ENCODE measurements at regions not wholly inside any gene's neighbourhood (a gene's known extent, or its start where the extent isn't known, plus 50 kb on each side); places are given as distances from the start of the nearest gene placed in this dataset.

DNA sequence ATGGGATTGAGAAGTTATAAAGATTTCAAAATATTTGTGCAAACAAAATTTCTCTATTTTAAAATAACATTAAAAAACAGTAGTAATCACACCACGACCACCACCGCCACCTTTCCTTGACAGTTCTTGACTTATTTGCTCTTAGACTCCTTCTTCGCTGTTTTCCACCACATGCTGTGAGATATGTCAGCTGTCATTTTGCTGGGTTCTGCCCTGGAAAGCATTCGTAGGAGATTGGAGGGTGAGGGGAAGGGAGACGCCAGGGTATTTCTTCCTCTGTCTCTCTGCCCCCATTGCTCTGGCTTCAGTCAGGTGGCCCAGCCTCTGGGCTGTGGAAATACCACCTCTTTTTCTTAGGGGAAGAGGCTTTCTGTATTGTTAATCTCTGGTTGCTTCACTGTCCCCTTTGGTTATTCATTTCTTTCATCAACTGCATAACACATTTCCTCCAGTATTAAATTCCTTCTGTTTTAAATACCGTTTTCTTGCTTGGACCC is 186.2 kb downstream of the NEDD1 start:
- no peak for DNase-seq (ENCODE audit: low spot score)

GRCh38 chr12:97097734-97098133 is 190.7 kb downstream of the NEDD1 start:
- DNase-seq (ENCODE audit: low spot score): no peak

DNA sequence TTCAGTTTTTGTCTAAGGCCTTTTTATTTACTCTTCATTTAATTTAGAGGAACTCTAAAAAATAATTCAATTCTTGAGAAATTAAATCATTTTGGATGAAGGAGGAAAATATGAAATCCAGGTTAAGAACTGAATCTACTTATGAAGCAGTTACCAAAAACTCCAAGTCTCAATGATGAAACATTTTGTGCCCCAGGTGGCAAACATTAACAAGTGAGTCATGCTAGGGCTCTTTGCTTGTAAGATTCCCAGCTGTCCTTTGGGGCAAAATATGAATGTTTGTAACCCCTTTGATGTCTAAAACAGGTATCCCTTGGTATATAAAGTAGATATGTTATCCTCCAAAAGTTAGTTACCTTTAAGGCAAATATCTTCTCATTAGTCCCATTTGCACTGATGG is 202.4 kb downstream of the NEDD1 start:
- no peak for DNase-seq (ENCODE audit: low spot score)

GRCh38 chr12:97112136-97112535 is 205.1 kb downstream of the NEDD1 start:
- DNase-seq (ENCODE audit: low spot score): no peak

DNA sequence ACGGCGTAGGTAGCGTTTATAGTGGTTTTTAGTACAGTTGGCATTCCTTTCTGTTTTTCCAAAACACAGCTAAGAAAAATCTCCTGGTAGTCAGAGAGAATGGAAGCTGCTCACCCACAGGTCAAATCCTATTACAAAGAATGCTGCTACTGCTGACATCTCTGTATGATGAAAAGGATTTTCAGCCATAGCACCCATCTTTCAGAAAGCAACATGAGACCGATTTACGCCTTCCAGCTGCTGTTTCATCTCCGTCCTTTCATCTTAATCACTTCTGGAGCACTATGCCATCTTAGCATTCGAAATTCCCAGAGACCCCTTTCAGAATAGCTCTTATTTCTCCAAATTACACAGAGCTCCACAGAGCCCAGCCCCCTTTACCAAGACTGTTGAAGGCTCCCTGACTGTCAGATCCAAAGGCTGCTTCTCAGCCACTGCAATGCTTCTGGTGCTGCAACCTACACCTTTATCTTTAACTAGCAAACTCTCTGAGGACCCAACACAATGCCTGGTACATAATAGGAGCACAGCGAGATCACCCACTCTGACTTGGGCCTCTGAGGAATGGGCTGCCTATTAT is 211.8 kb downstream of the NEDD1 start:
- DNase-seq (ENCODE audit: low spot score): peak; percentile 51

- DNase-seq (ENCODE audit: low spot score): peak; percentile 52
Observed at GRCh38 chr12:97127061-97127460, 220.0 kb downstream of the NEDD1 start.

DNA sequence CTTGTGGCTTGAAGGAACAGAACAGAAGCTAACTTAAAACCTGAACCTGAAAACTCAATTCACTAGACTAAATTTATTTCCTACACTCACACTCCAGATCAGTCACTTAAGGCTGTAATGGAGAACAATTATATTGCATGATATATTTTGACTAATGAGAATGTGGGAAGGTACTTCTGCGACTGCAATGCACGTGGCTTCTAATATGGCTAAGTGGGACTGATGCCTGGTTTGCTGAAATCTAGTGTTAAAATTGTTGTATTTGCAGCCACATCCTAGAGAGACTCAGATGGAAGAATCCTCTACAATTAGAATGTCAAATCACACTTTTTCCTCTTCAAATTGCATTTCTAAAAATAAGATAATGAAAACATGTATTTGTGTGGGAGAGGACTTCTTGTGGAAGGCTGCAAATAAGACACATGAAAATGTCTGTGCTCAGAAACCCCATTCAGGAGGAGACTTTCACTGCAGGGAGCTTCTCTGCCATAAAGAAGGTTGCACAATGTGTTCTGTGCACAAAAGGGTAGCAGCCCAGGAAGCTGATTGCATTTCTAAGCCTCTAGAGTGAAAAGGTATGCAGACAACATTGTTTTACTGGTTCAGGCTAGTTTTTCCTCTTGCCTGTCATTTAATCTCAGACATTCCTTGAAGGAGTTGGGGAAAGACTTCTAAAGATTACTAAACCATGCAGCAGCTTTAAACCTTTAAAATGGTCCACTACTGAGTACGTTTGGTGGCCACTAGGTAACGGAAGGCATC is 224.3 kb downstream of the NEDD1 start:
- DNase-seq (ENCODE audit: low spot score): peak; percentile 77

DNA sequence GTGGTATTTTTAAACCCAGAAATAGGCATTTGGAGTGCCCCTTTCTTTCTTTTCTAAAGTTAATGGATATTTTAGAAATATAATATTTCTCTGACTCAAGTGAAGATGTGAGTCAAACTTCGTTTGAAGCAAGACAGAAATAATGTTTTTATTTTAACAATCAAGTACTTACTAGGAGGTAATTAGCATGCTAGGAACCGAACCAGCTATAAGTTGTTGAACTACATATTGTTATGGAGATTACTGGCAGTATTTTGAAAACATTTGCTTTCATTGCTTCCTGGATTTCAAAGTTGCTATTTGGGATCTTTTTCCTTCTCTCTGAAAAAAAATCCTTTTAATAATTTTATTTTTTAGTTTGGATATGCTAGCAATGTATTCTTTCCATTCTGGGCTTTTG is 225.2 kb downstream of the NEDD1 start:
- no peak for DNase-seq (ENCODE audit: low spot score)

DNA sequence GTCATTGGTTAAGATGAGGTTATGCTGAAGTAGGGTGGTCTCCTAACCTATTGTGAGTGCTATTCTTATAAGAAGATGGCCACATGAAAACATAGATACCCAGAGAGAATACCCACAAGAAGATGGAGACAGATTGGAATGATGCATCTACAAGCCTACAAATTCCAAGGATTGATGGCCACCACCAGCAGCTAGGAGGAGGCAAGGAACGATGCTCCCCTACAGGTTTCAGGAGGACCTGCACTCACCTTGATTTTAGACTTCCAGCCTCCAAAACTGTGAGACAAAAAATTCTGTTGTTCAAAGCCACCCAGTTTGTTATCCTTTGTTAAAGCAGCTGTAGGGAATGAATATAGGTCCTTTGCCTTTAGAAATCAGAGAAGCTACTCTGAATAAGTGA is 227.4 kb downstream of the NEDD1 start:
- DNase-seq (ENCODE audit: low spot score): no peak

- peak; percentile 36 for DNase-seq (ENCODE audit: low spot score)
Observed at GRCh38 chr12:97140355-97140754, 233.3 kb downstream of the NEDD1 start.

GRCh38 chr12:97142737-97143410 is 235.8 kb downstream of the NEDD1 start:
- peak; percentile 80 for DNase-seq (ENCODE audit: low spot score)

GRCh38 chr12:97148941-97149559 is 242.0 kb downstream of the NEDD1 start:
- peak; percentile 85 for DNase-seq (ENCODE audit: low spot score)

DNA sequence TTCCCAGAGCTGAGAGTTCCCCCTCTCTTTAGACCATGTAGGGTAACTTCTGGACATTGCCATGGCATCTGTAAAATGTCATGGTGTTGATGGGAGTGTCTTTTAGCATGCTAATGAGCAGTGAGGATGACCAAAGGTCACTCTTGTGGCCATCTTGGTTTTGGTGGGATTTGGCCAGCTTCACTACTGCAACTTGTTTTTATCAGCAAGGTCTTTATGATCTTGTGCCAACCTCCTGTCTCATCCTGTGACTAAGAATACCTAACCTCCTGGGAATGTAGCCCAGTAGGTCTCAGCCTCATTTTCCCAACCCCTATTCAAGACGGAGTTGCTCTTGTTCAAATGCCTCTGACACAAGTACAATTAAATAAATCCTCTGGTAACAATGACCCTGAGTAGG is 244.4 kb downstream of the NEDD1 start:
- DNase-seq (ENCODE audit: low spot score): no peak

DNA sequence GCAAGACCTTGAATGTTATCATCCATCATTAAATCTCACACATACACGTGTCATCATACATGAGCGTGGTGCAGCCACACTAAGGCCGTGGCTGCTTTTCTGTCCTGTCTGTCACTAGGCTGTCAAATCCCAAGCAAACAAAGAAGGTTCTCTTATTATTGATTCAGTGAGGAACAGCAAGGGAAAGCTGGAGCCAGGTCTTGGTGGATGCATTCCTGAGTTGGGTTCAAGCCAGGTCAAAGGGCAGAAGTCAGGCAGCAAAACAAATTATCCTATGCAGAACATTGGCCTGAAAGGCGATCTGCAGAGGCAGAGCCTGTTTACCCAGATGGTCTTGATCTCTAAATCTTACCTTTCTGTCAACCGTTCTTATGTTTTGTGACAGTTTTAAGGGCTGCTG is 252.3 kb downstream of the NEDD1 start:
- no peak for DNase-seq (ENCODE audit: low spot score)

DNA sequence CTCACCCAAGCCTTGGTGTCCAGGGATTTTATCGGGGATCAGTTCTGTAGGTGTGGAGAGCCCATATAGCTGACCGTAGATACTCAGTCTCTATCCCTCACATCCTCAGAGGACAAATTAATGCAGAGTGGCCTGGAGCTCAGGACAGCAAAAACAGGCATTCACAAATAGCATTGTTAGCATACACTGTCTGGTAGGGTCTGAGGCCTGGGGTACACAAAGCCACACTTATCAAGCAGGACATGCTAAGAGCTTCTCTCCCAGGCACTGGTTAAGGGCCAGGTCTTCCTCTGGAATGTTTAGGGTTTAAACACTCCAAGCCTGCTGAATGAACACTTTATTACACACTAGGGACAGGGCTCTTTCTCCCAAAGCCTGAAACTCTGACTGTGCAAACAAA is 253.2 kb downstream of the NEDD1 start:
- DNase-seq (ENCODE audit: low spot score): no peak

DNA sequence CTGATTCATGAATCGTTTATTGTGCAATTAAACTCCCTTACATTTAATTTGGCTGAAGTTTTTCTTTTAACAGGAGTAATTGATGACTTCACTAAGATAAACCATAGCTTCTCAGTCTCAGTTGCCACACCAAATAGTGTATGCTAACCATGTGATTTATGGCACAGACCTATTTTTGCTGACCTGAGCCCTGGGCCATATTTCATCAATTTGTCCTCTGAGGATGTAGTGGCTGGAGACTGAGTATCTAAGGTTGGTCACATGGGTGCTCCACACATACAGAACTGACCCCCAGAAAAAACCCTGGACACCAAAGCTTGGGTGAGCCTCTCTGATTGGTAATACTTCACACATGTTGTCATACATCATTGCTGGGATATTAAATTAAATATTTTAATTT is 255.1 kb downstream of the NEDD1 start:
- DNase-seq (ENCODE audit: low spot score): no peak

DNA sequence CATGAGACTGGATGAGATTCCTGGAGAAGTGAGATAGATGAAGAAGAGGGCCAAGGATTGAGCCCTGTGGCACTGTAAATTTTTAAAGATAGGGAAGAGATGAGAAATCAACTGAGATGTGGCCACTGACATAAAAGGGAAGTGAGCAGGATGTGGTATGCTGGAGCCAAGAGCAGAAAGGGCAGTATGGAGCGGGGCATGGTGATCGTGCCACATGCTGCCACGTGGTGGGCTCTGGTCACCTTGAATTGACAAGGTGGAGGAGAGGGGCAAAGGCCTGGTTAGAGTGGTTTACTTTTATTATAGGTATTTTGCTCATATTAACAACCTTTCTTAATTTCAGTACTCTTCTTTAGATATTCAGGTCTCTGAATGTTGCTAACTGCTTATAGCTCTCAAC is 257.9 kb downstream of the NEDD1 start:
- no peak for DNase-seq (ENCODE audit: low spot score)

GRCh38 chr12:97167598-97167997 is 260.5 kb downstream of the NEDD1 start:
- no peak for DNase-seq (ENCODE audit: low spot score)

DNA sequence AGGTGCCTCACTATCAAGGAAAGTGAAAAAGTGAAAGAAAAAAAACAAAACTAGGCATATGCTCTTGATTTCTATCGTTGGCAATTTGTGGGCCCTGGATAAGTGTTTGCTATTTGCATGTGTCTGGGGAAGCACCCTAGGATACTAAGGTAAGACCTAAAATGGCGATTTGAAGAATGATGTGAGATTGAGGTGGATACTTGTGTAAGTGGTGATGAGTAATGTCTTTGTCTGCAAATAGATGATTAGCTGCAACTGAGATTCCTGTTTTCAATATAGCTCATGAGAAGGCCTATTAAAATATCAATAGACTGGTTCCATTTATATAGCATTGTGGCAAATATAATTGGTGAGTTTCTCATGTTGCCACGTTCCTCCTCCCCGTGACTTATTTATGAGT is 261.7 kb downstream of the NEDD1 start:
- no peak for DNase-seq (ENCODE audit: low spot score)

DNA sequence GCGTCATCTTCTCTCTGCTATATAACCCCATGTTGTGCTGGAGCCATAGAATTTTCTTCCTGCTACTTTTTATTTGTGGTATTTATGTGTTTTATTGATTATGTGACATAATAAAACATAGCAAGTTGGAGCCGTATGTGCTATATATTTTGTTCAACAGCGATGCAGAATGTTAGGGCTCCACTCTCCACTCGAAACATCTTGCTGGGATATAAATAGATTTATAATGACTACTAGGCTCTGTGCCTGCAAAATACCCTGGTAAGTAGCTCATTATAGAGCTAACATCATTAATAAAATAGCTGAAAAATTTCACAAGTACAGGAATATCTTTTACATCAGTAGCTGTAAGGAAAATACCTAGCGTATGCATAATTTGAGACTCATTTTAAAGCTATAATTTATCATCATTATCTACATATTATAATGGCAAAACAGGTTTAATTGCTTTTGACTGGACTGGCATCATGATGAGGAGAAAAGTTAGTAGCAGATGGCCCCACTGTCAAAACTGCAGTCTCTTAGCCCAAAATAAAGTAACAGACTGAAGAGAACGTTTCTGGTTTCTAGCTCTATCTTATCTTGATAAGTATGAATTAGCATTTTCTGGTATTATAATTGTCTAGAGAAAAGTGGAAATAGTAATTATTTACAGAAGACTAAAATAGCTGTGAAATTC is 263.0 kb downstream of the NEDD1 start:
- no peak for DNase-seq (ENCODE audit: low spot score)

GRCh38 chr12:97173688-97174410 is 266.8 kb downstream of the NEDD1 start:
- DNase-seq (ENCODE audit: low spot score): no peak

DNA sequence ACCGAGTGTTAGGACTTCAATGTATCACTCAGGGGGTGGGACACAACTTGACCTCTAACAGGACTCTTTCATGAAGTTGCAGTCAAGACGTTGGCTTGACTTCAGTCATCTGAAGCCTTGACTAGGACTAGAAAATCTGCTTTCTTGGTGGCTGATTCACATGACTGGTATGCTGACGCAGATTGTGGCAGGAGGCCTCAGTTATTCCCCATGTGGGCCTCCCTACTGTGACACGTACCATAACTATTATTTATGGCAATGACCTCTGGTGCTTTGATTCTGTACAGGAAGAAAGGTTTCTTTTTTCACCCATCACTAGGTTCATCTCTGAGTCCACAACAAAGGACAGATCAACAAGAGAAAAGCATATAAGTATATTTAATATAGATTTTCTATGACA is 270.4 kb downstream of the NEDD1 start:
- no peak for DNase-seq (ENCODE audit: low spot score)

All from ecto neural progenitor cell (in vitro differentiated cells).